ENCODE measurements at regions not wholly inside any gene's neighbourhood (a gene's known extent, or its start where the extent isn't known, plus 50 kb on each side); places are given as distances from the start of the nearest gene placed in this dataset.

- no peak for DNase-seq (ENCODE audit: low read depth)
- TF ChIP-seq CTCF (IDR thresholded peaks at IDR 0.05; ENCODE audit: insufficient read depth, low read depth, low read length, missing control alignments), result no peak
Observed at GRCh38 chr13:87453244-87453643, 217.9 kb upstream of the SLITRK5 start.

GRCh38 chr13:87459419-87459818 is 211.8 kb upstream of the SLITRK5 start:
- TF ChIP-seq CTCF (IDR thresholded peaks at IDR 0.05; ENCODE audit: insufficient read depth, low read depth, low read length, missing control alignments), result no peak
- no peak overlapping the region for H3K4me3 ChIP-seq (ENCODE audit: low read depth, low read length)
- DNase-seq (ENCODE audit: low read depth), result no peak

More at GRCh38 chr13:87453244-87453643, 217.9 kb upstream of the SLITRK5 start:
- no peak overlapping the region for H3K4me3 ChIP-seq (ENCODE audit: low read depth, low read length)

- no peak for TF ChIP-seq CTCF (IDR thresholded peaks at IDR 0.05; ENCODE audit: insufficient read depth, low read depth, low read length, missing control alignments)
- no peak overlapping the region for H3K4me3 ChIP-seq (ENCODE audit: low read depth, low read length)
- DNase-seq (ENCODE audit: low read depth), result no peak
Observed at GRCh38 chr13:87497426-87497825, 173.7 kb upstream of the SLITRK5 start.

GRCh38 chr13:87498681-87499080 is 172.5 kb upstream of the SLITRK5 start:
- no peak for TF ChIP-seq CTCF (IDR thresholded peaks at IDR 0.05; ENCODE audit: insufficient read depth, low read depth, low read length, missing control alignments)
- DNase-seq (ENCODE audit: low read depth), result peak; percentile 0
- no peak overlapping the region for H3K4me3 ChIP-seq (ENCODE audit: low read depth, low read length)

- no peak for DNase-seq (ENCODE audit: low read depth)
- TF ChIP-seq CTCF (IDR thresholded peaks at IDR 0.05; ENCODE audit: insufficient read depth, low read depth, low read length, missing control alignments), result no peak
- H3K4me3 ChIP-seq (ENCODE audit: low read depth, low read length), result no peak overlapping the region
Observed at GRCh38 chr13:87524775-87525174, 146.4 kb upstream of the SLITRK5 start.

GRCh38 chr13:87533776-87534175 is 137.4 kb upstream of the SLITRK5 start:
- H3K4me3 ChIP-seq (ENCODE audit: low read depth, low read length), result no peak overlapping the region
- no peak for TF ChIP-seq CTCF (IDR thresholded peaks at IDR 0.05; ENCODE audit: insufficient read depth, low read depth, low read length, missing control alignments)
- no peak for DNase-seq (ENCODE audit: low read depth)

- no peak overlapping the region for H3K4me3 ChIP-seq (ENCODE audit: low read depth, low read length)
- DNase-seq (ENCODE audit: low read depth), result no peak
- TF ChIP-seq CTCF (IDR thresholded peaks at IDR 0.05; ENCODE audit: insufficient read depth, low read depth, low read length, missing control alignments), result no peak
Observed at GRCh38 chr13:87535911-87536310, 135.3 kb upstream of the SLITRK5 start.

Data from GM12865 (cell line).